H4 (cell line): ENCODE measurements at regions not wholly inside any gene's neighbourhood (a gene's known extent, or its start where the extent isn't known, plus 50 kb on each side); places are given as distances from the start of the nearest gene placed in this dataset.
"Not testable (repeated sequence)": the region's sequence is repeated elsewhere in the genome, so short reads cannot be mapped to it uniquely, and the experiment has no call there.

ENCODE experiments used
- DNase-seq: peaks from one replicate; pipeline ENCODE4 v3.0.0-alpha.2; 2015; ENCODE audit warnings: low spot score

DNA sequence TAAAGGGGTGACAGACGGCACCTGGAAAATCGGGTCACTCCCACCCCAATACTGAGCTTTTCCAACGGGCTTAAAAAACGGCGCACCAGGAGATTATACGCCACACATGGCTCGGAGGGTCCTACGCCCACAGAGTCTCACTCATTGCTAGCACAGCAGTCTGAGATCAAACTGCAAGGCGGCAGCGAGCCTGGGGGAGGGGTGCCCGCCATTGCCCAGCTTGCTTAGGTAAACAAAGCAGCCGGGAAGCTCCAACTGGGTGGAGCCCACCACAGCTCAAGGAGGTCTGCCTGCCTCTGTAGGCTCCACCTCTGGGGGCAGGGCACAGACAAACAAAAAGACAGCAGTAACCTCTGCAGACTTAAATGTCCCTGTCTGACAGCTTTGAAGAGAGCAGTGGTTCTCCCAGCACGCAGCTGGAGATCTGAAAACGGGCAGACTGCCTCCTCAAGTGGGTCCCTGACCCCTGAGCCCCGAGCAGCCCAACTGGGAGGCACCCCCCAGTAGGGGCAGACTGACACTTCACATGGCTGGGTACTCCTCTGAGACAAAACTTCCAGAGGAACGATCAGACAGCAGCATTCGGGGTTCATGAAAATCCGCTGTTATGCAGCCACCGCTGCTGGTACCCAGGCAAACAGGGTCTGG, 162.8 kb upstream of the GJE1 start:
- not testable (repeated sequence) for DNase-seq

DNA sequence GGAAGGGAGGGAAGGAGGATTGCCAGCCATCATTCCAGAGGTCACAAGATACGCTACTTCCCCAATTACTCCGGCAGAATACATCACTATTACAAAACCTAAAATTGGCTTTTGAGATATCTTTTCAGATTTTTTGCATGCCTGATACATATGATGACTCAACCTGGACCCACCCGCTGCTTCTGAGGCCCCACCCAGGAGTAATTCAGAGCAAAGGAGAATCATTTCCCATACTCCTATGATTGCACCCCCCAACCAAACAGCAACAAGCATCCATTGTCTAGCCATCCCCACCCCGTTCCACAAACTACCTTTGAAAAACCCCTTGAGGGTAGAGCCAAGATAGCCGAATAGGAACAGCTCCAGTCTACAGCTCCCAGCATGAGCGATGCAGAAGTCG, 163.5 kb upstream of the GJE1 start:
- no peak for DNase-seq

DNA sequence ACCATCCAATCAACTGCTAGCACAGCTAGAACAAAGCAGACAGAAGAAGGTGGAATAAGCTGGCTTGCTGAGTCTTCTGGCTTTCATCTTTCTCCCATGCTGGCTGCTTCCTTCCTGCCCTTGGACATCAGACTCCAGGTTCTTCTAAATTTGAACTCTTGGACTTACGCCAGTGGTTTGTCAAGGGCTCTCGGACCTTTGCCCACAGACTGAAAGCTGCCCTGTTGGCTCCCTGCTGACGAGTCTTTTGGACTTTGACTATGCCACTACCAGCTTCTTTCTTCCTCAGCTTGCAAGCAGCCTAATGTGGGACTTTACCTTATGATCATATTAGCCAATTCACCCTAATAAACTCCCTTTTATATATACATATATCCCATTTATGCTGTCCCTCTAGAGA, 164.1 kb upstream of the GJE1 start:
- DNase-seq, result no peak

DNA sequence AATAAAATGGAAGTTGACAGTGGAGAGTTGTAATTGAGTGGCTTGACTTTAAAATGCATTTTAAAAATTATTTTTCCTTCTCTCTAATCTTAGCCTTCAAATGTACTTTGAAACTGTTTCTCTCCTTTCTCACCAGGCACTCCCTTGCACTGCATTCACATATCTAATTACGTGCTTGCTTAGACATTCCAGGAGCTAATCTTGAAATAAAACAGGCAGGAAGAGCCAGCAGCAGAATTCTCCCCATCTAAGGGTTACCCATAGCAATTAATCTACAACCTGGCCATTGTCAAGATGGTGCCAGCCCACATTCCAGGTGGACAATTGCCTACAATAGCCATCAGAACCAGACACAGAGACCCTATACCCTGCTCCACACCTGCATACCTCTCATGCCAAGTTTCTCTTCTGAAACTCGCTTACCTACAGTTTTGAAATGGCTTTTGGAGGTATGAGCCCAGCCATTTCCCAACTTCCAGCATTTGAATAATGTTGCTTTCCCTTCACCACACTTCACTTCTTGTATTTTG, 167.6 kb upstream of the GJE1 start:
- no peak for DNase-seq

DNA sequence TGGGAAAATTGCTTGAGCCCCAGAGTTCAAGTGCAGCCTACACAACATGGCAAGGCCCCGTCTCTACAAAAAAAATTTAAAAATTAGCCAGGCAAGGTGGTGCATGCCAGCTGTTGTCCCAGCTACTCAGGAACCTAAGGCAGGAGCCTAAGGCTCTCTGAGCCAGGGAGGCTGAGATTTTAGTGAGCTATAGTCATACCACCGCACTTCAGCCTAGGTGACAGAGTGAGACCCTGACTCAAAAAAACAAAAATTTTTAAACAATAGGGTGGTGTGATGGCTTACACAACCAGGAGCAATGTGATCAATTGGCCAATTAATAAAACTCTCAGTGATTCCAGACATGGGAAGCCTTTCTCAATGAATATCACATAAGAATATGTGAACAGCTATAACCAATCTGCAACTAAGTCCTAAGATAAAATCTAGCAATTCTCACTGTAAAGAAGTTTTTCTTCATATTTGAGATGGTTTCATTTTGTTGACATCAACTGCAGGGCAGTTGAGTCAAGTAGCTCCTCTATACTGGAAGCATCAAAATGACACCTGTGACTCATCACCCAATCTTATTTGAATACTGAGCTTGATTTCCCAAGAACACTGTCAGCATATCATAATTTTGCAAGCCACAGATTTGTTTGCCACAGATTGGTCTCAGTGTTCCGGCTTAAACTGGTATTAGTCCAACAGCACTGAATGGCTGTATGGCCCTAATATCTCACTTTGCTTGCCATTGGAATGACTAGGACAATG, 169.0 kb upstream of the GJE1 start:
- DNase-seq, result no peak

DNA sequence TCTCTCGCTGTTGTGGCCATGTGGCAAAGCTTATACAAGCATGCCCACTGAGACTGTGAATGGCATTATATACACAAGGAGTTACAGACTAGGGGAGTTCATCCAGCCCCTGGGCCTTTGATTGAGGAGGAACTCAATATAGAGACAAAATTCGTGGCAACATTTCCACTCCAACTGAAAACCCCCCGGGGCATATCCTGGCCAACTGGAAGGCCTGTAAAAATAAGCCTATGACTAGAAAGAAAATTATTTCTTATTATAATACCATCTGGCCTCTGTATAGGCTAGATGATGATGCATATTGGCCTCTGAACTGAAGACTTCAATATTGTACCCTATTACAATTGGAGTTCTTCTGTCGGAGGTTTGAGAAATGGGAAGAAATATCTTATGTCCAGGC, 175.5 kb upstream of the GJE1 start:
- no peak for DNase-seq

DNA sequence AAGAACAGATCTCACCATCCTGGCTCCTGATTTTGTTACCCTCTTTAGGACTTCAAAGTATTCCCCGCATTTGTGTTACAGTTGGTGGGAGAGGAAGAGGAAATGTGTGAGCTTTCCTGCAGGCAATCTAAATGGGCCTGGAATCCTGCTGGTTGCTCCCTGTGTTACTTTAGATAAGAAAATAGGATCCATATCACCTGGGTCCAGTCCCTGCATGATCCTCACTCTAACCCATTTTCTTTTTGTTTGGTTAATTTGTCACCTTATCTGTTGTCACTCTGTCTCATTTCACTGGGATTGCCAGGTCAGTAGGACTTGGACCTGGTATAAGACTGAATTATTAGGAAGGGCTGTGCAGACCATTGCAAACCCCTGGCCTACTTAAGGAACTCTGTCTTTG, 175.9 kb upstream of the GJE1 start:
- DNase-seq, result no peak

DNA sequence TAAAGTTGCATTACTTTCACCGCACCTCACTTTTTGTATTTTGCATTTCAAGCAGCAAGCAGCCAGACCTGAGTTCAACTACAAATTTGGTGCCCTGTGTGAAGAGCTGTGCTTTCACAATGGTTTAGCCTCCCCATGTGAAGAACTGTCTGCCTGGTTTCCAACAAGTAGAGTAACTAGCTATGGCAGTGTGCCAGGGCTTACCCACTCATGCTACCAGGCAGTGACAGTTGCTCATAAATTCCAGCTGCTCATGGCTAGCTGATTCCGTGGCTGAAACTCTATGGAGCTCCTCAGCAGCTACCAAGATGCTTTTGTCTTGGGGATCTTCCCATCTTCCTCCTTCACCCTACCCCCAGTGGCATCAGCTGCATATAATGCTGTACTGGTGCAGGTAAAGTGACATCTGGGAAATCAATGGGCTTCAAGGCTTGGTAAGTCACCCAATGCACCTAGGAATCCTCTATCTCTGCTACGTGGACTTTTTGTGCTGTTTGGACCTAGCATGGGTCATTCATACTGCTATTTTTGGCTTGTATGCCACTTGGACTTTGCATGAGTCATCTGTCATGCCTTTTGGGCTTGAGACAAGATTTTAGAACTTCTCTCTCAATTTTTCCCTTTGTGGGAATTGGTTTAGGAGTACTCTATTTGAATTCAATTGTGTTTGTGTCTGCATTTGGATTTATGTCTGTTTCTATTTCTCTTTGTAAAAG, 176.5 kb upstream of the GJE1 start:
- DNase-seq, result no peak

DNA sequence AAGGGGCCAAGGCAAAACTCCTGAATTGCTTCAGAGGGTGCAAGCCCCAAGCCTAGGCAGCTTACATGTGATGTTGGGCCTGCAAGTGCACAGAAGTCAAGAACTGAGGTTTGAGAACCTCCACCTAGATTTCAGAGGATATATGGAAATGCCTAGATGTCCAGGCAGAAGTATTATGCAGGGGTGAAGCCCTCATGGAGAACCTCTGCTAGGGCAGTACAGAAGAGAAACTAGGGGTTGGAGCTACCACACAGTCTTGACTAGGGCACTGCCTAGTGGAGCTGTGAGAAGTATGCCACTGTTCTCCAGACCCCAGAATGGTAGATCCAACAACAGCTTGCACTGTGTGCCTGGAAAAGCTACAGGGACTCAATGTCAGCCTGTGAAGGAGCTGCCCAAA, 179.7 kb upstream of the GJE1 start:
- no peak for DNase-seq

DNA sequence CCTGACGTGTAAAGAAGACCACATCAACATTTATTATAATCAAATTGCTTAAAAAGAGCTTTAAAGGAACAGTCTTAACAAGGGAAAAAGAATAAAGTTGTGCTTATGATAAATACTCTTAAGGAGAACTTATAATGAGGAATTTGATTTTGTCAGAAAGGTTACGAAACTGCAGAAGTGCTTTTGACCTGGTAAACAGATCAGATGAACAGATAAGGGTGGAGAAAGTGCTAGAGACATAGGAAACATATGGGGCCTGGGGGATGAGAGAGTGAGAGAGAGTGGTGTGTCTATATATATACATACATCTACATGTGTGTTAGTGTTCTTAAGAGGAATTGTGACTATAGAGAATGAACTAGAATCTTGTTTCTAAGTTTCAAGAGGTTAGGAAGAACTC, 186.2 kb upstream of the GJE1 start:
- DNase-seq, result no peak

DNA sequence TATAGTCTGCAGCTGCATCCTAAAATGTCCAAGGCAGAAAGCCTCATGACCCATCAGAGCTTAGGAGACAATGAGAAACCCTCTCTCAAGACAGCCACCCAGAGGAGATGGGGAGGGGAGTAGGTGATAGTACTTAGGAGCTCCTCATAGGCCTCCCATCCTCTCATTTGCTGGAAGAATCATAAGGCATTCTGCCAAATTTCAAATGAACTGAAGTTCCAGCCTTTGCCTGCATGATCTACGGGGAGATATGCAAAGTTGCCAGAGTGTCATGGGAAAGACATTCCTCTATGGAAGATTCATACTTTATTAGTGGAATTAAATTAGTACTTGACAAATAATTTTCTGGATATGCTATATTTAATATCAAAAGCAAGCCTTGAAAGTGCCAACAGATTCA, 194.1 kb upstream of the GJE1 start:
- no peak for DNase-seq

DNA sequence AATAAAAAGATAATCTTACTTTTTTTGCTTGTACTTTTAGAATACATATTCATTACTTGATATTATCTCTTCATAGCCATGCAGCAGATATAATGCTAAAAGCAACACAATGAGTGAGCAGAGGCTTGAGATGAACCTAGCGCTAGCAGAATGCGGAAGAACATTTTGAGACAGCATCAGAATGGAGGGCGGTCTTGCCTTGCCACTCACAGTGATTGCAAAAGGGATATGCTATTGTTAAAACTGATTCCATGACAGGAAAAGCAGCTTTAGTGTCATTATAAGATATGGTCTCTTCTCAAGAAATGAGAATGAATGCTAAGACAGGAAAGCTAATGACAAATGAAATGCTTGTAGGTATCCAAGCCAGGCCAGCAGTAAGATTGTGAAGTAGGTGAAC, 200.0 kb upstream of the GJE1 start:
- DNase-seq, result no peak

DNA sequence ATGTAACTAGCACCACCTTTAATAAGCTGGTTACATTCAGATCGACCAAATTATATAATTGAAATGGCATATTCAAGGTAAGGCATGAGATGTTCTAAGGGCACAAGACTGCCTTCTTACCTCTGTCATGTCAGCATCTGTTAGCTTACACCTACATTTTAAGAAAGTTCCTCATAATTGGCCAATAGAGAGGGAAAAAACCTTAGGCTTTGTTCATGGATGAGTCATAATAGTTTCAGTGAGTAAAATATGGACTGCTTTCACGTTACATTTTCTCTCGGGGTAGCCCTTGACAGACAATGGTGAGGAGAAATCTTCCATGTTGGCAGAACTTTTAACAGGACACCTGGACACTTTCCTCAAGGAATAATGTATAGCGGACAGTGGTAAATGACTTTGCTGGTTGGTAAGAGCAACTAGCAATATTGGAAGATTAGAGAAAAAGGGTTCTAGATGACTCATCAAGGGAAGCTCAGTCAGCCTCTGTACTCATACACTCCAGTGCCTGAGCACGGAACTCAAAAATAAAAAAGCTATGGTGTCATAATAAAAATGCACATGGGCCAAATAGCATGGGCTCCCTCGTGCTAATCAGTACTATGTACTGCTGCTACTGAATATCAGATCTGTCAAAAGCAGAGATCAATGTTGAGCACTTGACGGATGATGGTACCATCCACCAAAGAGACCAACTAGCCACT, 206.4 kb upstream of the GJE1 start:
- DNase-seq, result not testable (repeated sequence)

DNA sequence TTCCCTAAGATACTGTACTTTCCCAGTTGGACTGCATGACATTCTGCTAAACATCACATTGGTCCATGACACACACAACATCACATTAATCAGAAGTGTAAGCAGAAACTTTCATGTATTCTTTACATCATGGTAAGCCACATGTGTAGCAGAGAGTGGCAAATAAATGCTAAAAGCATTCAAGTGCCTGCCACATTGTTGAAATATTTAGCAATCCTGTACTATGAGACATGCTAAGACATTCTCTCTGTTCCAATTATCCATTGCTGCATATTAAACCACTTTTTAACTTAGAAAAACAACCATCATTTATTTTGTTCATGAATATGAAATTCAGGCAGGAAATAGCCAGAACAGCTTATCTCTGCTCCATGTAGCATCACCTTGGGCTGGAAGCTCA, 207.7 kb upstream of the GJE1 start:
- no peak for DNase-seq

DNA sequence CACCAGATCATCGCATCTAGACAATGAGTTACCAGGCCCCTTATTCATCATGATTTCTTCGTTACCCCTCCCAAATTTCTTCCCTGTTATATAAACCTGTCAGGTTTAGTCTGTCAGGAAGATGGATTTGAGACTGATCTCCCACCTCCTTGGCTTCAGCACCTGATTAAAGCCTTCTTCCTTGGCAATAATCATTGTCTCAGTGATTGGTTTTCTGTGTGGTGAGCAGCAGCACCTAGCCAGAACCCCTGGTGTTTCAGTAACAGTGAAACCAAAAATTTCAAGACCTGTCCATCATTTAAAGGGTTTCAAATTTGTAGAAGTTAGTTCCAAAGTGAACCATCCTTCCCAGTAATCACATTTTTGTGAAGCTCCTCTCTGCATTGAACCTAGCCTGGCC, 209.8 kb upstream of the GJE1 start:
- DNase-seq, result no peak

DNA sequence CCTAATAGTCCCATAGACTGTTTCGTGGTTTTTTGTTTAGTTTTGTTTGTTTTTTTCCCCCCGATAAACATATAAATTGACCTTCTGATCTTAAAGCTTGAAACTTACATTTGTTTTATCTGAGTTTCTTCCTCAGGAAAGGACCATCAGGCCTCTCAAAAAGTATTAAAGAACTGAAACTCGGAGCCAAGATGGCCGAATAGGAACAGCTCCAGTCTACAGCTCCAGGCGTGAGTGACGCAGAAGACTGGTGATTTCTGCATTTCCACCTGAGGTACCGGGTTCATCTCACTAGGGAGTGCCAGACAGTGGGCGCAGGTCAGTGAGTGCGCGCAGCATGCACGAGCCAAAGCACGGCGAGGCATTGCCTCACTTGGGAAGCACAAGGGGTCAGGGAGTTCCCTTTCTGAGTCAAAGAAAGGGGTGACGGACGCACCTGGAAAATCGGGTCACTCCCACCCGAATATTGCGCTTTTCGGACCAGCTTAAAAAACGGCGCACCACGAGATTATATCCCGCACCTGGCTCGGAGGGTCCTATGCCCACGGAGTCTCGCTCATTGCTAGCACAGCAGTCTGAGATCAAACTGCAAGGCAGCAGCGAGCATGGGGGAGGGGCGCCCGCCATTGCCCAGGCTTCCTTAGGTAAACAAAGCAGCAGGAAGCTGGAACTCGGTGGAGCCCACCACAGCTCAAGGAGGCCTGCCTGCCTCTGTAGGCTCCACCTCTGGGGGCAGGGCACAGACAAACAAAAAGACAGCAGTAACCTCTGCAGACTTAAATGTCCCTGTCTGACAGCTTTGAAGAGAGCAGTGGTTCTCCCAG, 215.8 kb upstream of the GJE1 start:
- not testable (repeated sequence) for DNase-seq

DNA sequence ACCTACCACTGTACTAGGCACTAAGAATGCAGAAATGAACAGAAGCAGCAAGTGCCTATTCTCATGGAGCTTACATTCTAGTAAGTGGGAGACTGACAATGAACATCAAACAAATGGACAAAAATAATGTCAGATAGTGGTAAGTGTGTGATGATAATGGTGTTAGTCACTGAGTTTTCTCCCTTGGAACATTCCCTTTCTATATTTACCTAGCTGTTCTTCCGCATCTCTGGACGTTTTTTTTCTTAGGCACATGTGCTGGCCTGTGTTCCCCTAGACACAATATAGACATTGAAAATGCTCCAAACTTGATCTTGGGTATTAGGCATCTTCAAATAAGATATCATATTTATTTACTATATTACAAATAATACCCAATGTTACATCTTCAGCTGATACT, 218.1 kb upstream of the GJE1 start:
- DNase-seq, result no peak

DNA sequence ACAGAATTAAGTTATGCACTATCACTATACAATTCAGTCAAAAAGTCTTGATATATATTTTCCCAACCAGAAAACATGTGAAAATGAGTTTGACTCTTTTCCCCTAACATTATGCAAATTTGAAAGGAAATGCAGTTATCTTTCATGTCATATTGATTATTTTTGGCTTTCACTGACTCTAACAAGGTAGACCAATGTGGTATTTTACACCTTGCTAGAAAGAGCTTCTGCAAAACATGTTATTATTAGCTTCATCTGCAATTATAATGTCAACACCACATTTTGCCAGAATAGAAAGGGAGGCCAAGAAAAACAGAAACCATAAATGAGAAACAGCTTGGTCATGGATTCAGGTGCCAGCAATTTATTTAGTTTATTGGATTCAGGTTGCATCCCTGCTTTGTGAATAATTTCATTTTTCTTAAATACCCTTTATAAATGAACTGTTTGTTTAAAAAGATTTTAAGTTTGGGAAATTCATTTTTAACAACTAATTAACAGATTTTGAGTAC, 226.1 kb upstream of the GJE1 start:
- no peak for DNase-seq

DNA sequence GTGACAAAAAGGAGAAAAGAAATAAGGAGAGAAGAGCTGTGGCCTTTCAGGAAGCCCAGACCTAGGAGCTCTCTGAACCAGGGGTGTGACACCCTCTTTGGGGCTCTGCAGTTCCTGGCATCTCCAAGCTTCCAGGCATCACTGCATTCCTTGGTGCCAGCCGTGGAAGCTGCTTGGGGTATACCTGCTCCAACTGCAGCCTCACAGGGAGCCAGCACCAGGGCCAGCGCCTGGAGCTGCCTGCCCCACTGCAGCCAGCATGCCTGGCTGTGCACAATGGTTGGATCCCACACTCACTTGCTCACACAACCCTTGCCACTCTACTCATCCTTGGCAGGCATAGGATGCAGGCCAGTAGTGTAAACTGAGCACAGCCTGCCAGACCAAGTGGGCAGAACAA, 242.1 kb upstream of the GJE1 start:
- DNase-seq, result no peak

DNA sequence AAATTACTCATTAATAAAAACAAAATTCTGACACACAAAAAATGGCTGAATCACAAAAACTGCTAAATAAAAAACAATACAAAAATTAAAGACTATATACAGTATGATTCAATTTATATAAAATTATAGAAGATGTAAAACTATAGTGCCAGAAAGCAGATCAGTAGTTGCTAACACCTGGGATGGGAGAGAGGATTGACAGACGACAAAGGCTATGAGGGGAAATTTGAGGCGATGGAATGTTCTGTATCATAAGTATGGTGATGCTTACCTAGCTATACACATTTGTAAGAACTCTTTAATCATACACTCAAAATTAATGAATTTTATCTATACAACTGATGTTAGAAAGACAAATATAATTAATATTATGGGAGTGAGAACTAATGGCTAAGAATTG, 247.9 kb upstream of the GJE1 start:
- no peak for DNase-seq

DNA sequence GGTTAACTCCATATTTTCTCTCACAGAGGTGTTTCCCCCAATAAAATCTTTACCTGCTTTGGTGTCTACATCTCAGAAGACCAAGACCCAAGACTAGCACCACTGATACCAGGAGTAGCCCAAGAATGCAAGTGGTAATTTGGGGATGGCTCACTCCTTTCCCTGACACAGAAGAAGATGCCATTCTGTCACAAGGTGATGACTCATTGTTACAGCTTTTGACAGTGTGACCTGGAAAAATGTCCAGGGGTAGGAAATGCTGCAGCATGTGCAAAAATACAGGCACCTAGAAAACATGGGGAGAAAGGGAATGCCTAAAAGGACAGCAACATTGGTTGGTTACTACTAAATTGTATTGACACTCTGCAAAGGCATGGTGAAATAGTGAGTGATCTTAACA, 254.0 kb upstream of the GJE1 start:
- DNase-seq, result no peak
